ENCODE measurements at regions not wholly inside any gene's neighbourhood (a gene's known extent, or its start where the extent isn't known, plus 50 kb on each side); places are given as distances from the start of the nearest gene placed in this dataset.

DNA sequence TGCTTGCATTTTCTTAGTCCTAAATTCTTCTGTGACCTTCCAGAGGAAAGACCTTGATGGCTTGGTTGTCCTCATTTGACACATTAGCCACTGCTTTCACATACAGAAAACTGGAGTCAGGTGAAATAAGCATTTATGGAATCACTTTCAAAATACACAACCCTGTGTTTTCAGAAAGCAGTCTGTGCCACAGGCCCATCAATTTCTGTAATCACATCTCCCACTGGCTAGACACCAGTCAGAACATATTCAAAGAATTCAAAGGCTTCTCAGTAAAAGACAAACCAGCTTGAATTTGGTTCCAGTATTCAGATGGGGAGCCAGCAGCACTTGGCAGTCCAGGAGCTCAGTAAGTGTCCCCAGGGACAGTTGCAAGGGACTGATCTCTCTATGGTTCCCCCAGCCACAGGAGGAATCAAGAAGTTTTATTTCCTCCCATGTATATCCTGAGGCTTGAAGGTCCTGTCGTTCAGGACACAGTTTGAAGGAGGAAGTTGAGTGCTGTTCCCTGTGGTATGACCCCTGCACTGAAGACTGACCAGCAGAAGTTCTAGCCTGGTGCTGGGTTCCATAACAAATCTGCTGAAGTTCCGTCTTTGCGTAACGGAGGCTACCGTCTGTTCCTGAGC, 214.3 kb downstream of the FOXO1 start:
- no peak for DNase-seq (ENCODE audit: low read depth)
- no peak overlapping the region for H3K4me3 ChIP-seq (ENCODE audit: low read depth, low read length)
- TF ChIP-seq, protein P1, sequence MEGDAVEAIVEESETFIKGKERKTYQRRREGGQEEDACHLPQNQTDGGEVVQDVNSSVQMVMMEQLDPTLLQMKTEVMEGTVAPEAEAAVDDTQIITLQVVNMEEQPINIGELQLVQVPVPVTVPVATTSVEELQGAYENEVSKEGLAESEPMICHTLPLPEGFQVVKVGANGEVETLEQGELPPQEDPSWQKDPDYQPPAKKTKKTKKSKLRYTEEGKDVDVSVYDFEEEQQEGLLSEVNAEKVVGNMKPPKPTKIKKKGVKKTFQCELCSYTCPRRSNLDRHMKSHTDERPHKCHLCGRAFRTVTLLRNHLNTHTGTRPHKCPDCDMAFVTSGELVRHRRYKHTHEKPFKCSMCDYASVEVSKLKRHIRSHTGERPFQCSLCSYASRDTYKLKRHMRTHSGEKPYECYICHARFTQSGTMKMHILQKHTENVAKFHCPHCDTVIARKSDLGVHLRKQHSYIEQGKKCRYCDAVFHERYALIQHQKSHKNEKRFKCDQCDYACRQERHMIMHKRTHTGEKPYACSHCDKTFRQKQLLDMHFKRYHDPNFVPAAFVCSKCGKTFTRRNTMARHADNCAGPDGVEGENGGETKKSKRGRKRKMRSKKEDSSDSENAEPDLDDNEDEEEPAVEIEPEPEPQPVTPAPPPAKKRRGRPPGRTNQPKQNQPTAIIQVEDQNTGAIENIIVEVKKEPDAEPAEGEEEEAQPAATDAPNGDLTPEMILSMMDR (IDR thresholded peaks at IDR 0.05; ENCODE audit: insufficient read depth, low read length, poor library complexity, severe bottlenecking), result no peak
- no peaks in the 10 kb centered on the region for H3K36me3 ChIP-seq (ENCODE audit: control insufficient read depth, insufficient read depth, low read length)
- H3K27me3 ChIP-seq (ENCODE audit: control insufficient read depth, insufficient read depth, low read length), result no peaks in the 10 kb centered on the region

DNA sequence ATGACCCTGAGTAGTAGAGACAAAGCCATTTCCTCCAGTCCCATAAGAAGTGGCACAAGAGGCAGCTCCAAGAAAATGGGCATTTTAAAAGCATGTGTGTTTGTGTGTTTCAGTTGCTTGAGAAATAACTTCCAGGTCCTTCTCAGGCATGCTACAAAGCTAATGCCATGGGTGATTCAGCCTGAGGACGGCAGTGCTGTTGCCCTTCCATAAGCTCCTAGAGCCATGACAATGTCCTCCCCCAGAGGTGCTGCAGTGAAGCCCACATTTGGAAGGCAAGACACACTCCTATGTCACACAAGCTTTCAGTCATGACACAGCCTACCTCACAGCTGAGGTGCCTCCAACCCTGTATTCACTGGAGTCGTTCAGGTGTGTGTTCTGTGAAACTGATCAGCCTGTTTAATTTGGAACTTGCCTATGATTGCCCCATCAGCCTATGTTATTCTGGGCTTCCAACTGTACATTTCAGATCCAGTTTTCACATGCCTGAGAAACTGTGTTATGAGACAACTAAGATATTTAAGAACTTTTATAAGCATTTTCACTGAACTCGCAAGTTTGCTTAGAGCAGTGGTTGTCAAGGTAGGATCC, 213.6 kb downstream of the FOXO1 start:
- Histone ChIP-seq H3K36me3 (ENCODE audit: control insufficient read depth, insufficient read depth, low read length) (no peaks in the 10 kb centered on the region), H3K4me3 (ENCODE audit: low read depth, low read length) (no peak overlapping the region), H3K27me3 (ENCODE audit: control insufficient read depth, insufficient read depth, low read length) (no peaks in the 10 kb centered on the region)
- TF ChIP-seq, protein P1 (IDR thresholded peaks at IDR 0.05; ENCODE audit: insufficient read depth, low read length, poor library complexity, severe bottlenecking), result no peak
- DNase-seq (ENCODE audit: low read depth), result no peak

DNA sequence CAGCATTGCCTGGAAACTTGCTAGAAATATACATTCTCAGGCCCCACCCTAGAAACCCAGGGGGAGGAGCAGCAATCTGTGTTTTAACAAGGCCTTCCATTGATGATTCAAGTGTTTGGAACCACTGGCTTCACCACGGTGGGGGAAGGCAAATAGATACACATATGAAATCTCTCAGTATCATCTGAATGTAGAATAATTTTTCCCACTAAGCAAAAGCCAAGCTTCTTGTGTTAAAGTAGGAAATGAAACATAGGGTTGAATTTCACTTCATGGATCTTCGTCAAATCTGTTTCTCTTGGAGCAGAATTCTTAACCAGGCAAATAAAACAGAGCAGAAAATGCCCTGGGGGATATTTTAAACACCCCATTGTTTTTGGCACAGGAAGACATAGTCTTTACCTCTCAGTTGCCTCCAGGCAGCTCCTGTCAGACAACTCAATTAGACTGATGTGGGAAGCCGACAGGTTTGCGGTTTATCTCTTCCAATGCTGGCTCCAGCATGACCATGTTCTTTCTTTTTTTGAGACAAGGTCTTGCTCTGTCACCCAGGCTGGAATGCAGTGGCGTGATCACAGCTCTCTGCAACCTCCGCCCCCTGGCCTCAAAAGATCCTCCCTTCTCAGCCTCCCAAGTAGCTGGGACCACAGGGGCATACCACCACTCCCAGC, 213.0 kb downstream of the FOXO1 start:
- TF ChIP-seq, protein P1 (IDR thresholded peaks at IDR 0.05; ENCODE audit: insufficient read depth, low read length, poor library complexity, severe bottlenecking), result no peak
- Histone ChIP-seq H3K27me3 (ENCODE audit: control insufficient read depth, insufficient read depth, low read length) (no peaks in the 10 kb centered on the region), H3K36me3 (ENCODE audit: control insufficient read depth, insufficient read depth, low read length) (no peaks in the 10 kb centered on the region), H3K4me3 (ENCODE audit: low read depth, low read length) (no peak overlapping the region)
- no peak for DNase-seq (ENCODE audit: low read depth)

DNA sequence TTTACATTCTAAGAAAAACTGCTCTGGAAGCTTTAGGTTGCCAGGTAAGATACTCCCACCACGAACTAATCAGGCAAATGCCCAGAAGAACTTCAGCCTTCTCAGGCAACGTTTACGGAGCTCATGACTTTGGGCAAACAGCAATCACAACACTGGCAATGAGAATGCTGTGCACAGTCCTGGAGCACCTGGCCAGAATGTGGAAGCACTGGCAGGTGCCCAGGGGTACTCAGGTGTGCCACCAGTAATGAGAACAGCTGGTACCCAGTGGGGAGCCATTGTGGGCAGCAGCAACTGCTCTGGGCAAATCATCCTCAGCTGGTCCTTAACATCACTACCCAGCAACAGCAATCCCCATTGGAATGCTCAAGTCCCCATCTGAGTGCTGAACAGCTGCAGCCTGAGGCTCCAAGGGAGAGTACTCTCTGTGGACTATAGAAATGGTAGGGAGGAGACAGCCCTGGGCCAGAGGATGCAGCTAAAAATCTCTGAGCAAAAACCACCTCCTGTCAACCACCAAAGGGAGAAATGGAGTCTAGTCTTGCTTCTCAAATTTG, 210.0 kb downstream of the FOXO1 start:
- no peaks in the 10 kb centered on the region for H3K27me3 ChIP-seq (ENCODE audit: control insufficient read depth, insufficient read depth, low read length)
- no peak for DNase-seq (ENCODE audit: low read depth)
- TF ChIP-seq, protein P1 (IDR thresholded peaks at IDR 0.05; ENCODE audit: insufficient read depth, low read length, poor library complexity, severe bottlenecking), result no peak
- no peak overlapping the region for H3K4me3 ChIP-seq (ENCODE audit: low read depth, low read length)
- no peaks in the 10 kb centered on the region for H3K36me3 ChIP-seq (ENCODE audit: control insufficient read depth, insufficient read depth, low read length)

DNA sequence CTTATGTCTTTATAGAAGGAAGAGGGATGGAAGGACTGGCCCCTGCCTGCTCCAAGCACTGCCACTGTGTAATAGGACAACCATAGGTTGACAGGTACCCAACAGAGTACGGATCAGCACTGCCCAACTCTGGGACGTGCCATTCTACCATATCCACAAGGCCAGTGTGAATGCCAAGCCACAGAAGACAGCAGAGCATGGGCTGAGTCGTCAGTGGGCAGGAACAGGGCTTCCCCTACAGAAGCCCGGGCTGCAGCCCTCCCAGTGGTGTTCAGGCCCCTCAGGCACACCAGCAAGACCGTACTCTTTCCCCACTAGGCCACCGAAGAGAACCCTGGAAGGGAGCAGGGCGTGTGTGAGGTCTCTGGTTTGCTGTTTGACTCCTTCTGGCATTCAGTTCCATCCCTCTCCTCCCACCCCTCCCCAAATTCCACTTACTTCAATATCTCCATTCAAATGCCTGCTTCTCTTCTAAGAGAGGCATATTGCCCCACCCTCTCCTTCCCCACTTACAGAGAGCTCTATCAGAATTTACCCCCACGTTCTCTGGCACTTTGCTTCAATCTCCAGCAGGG, 209.4 kb downstream of the FOXO1 start:
- no peak overlapping the region for H3K4me3 ChIP-seq (ENCODE audit: low read depth, low read length)
- TF ChIP-seq, protein P1 (IDR thresholded peaks at IDR 0.05; ENCODE audit: insufficient read depth, low read length, poor library complexity, severe bottlenecking), result no peak
- H3K27me3 ChIP-seq (ENCODE audit: control insufficient read depth, insufficient read depth, low read length), result no peaks in the 10 kb centered on the region
- DNase-seq (ENCODE audit: low read depth), result no peak
- H3K36me3 ChIP-seq (ENCODE audit: control insufficient read depth, insufficient read depth, low read length), result no peaks in the 10 kb centered on the region

Data from kidney epithelial cell (primary cell).